IPS DF 6.9 (cell line): ENCODE measurements at regions not wholly inside any gene's neighbourhood (a gene's known extent, or its start where the extent isn't known, plus 50 kb on each side); places are given as distances from the start of the nearest gene placed in this dataset.

Experiments
- DNase-seq: peaks from one replicate; pipeline ENCODE4 v3.0.0-alpha.2; 2013; ENCODE audit warnings: low read depth, low spot score
- H3K27ac ChIP-seq: one replicate; pipeline ENCODE4 v1.5.1; 2013; ENCODE audit warnings: low read length, control low read depth
- H3K27me3 ChIP-seq: 2 replicates; pipeline ENCODE4 v1.6.1; 2013; ENCODE audit warnings: mild to moderate bottlenecking, low read length; ENCODE audit not compliant: control insufficient read depth, insufficient read depth
- H3K36me3 ChIP-seq: 2 replicates; pipeline ENCODE4 v1.6.1; 2013; ENCODE audit warnings: low read length; ENCODE audit not compliant: control insufficient read depth, insufficient read depth
- H3K4me1 ChIP-seq: 2 replicates; pipeline ENCODE4 v1.6.1; 2013; ENCODE audit warnings: low read length; ENCODE audit not compliant: control insufficient read depth, insufficient read depth
- H3K4me3 ChIP-seq: 2 replicates; pipeline ENCODE4 v1.5.1; 2013; ENCODE audit warnings: mild to moderate bottlenecking, low read length
- H3K9me3 ChIP-seq: 2 replicates; pipeline ENCODE4 v1.6.1; 2013; ENCODE audit warnings: low read length, inconsistent platforms; ENCODE audit not compliant: control insufficient read depth, insufficient read depth
- WGBS: extraction: QIAGEN DNeasy Blood & Tissue Kit; methylation state at CpG from one replicate; pipeline ENCODE4 v1.1.7; 2013; ENCODE audit warnings: mixed read lengths, missing lambda C conversion rate; ENCODE audit not compliant: insufficient read length, insufficient coverage; 5-methylcytosine and 5-hydroxymethylcytosine counted together

- DNase-seq, result no peak
- Histone ChIP-seq H3K4me1 (peaks cover 3% of the 10 kb centered on the region; the same call in 1 of the 2 replicates), H3K9me3 (no peaks in the 10 kb centered on the region), H3K27ac (no peak overlapping the region), H3K36me3 (no peaks in the 10 kb centered on the region), H3K27me3 (no peaks in the 10 kb centered on the region), H3K4me3 (no peak overlapping the region)
- no CpG with 5 or more reads among the region's 1 CpG for WGBS
These were observed 64.8 kb downstream of the PTHLH start for GRCh38 chr12:27907766-27908165.

GRCh38 chr12:27906658-27907473 lies 65.7 kb downstream of the PTHLH start:
- H3K36me3 ChIP-seq, result no peaks in the 10 kb centered on the region
- no peak overlapping the region for H3K27ac ChIP-seq
- peaks cover 3% of the 10 kb centered on the region; the same call in 1 of the 2 replicates for H3K4me1 ChIP-seq
- H3K4me3 ChIP-seq, result no peak overlapping the region
- no peaks in the 10 kb centered on the region for H3K27me3 ChIP-seq
- no CpG with 5 or more reads among the region's 3 CpGs for WGBS
- no peaks in the 10 kb centered on the region for H3K9me3 ChIP-seq
- no peak for DNase-seq

- WGBS, result no CpG with 5 or more reads among the region's 3 CpGs
- no peak for DNase-seq
- H3K36me3 ChIP-seq, result no peaks in the 10 kb centered on the region
- no peaks in the 10 kb centered on the region for H3K9me3 ChIP-seq
- peaks cover 3% of the 10 kb centered on the region; the same call in 1 of the 2 replicates for H3K4me1 ChIP-seq
- H3K27ac ChIP-seq, result no peak overlapping the region
- no peaks in the 10 kb centered on the region for H3K27me3 ChIP-seq
- no peak overlapping the region for H3K4me3 ChIP-seq
These were observed 66.4 kb downstream of the PTHLH start for GRCh38 chr12:27906127-27906500.

- WGBS, result no CpG with 5 or more reads among the region's 6 CpGs
- Histone ChIP-seq H3K27me3 (no peaks in the 10 kb centered on the region), H3K4me3 (no peak overlapping the region), H3K36me3 (no peaks in the 10 kb centered on the region), H3K4me1 (peaks cover 3% of the 10 kb centered on the region; the same call in 1 of the 2 replicates), H3K27ac (no peak overlapping the region), H3K9me3 (no peaks in the 10 kb centered on the region)
- peak; percentile 39 for DNase-seq
These were observed 67.0 kb downstream of the PTHLH start for GRCh38 chr12:27905285-27906126.

- no CpG with 5 or more reads among the region's 3 CpGs for WGBS
These were observed 69.9 kb downstream of the PTHLH start for GRCh38 chr12:27902651-27903050.

GRCh38 chr12:27901959-27902358 lies 70.6 kb downstream of the PTHLH start:
- peaks cover 3% of the 10 kb centered on the region; the same call in 1 of the 2 replicates for H3K4me1 ChIP-seq
- no peak overlapping the region for H3K4me3 ChIP-seq
- no peak overlapping the region for H3K27ac ChIP-seq
- H3K27me3 ChIP-seq, result no peaks in the 10 kb centered on the region
- H3K9me3 ChIP-seq, result no peaks in the 10 kb centered on the region
- no peak for DNase-seq
- no CpG with 5 or more reads among the region's 3 CpGs for WGBS
- no peaks in the 10 kb centered on the region for H3K36me3 ChIP-seq

More at GRCh38 chr12:27902651-27903050, 69.9 kb downstream of the PTHLH start:
- H3K27me3 ChIP-seq, result no peaks in the 10 kb centered on the region
- DNase-seq, result no peak
- H3K9me3 ChIP-seq, result no peaks in the 10 kb centered on the region
- H3K4me3 ChIP-seq, result no peak overlapping the region
- H3K27ac ChIP-seq, result no peak overlapping the region
- no peaks in the 10 kb centered on the region for H3K36me3 ChIP-seq
- peaks cover 3% of the 10 kb centered on the region; the same call in 1 of the 2 replicates for H3K4me1 ChIP-seq

- H3K36me3 ChIP-seq, result no peaks in the 10 kb centered on the region
- no peak for DNase-seq
- no peak overlapping the region for H3K27ac ChIP-seq
- no CpG with 5 or more reads among the region's 8 CpGs for WGBS
- H3K4me3 ChIP-seq, result no peak overlapping the region
- no peaks in the 10 kb centered on the region for H3K9me3 ChIP-seq
- H3K4me1 ChIP-seq, result peaks cover 3% of the 10 kb centered on the region; the same call in 1 of the 2 replicates
- no peaks in the 10 kb centered on the region for H3K27me3 ChIP-seq
These were observed 71.3 kb downstream of the PTHLH start for GRCh38 chr12:27900920-27901879.

GRCh38 chr12:27899151-27899661 lies 73.3 kb downstream of the PTHLH start:
- Histone ChIP-seq H3K27me3 (no peaks in the 10 kb centered on the region), H3K4me1 (no peaks in the 10 kb centered on the region), H3K4me3 (no peak overlapping the region), H3K9me3 (no peaks in the 10 kb centered on the region), H3K27ac (no peak overlapping the region), H3K36me3 (no peaks in the 10 kb centered on the region)
- WGBS, result no CpG with 5 or more reads among the region's 7 CpGs
- no peak for DNase-seq

GRCh38 chr12:27898022-27898421 lies 74.5 kb downstream of the PTHLH start:
- no CpG with 5 or more reads among the region's 3 CpGs for WGBS
- Histone ChIP-seq H3K4me1 (no peaks in the 10 kb centered on the region), H3K27me3 (no peaks in the 10 kb centered on the region), H3K27ac (no peak overlapping the region), H3K9me3 (no peaks in the 10 kb centered on the region), H3K4me3 (no peak overlapping the region), H3K36me3 (no peaks in the 10 kb centered on the region)
- DNase-seq, result no peak
